Fibroblast of mammary gland (primary cell): ENCODE measurements at regions not wholly inside any gene's neighbourhood (a gene's known extent, or its start where the extent isn't known, plus 50 kb on each side); places are given as distances from the start of the nearest gene placed in this dataset.

ENCODE experiments used
- DNase-seq: peaks from one replicate; pipeline ENCODE4 v3.0.0-alpha.2; 2010; ENCODE audit warnings: low read depth
- H3K4me3 ChIP-seq: 2 replicates; pipeline ENCODE4 v1.5.1; 2011; ENCODE audit warnings: low read depth, mild to moderate bottlenecking, low read length, moderate library complexity; ENCODE audit not compliant: control insufficient read depth
- CTCF ChIP-seq: conservative IDR thresholded peaks from 2 replicates; pipeline ENCODE4 v1.5.1; 2011; ENCODE audit warnings: low read depth, low read length, inconsistent platforms; ENCODE audit not compliant: control insufficient read depth, insufficient read depth

DNA sequence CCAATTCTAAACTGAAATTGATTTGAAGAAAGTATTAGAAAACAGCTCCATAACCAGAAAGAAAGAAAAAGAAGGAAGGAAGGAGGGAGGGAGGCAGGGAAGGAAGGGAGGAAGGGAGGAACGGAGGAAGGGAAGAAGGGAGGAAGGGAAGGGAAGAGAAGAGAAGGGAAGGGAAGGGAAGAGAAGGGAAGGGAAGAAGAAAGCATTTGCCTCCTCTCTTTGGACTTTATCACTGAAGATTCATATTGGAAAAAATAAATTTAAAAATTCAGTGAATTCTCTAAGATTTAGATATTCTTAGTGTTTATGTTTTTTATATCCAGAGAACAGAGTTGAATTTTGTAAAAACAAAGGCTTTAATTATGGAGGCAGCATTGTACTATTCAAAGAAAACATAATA, 68.5 kb upstream of the NXT1 start:
- DNase-seq, result no peak
- no peak for TF ChIP-seq CTCF

DNA sequence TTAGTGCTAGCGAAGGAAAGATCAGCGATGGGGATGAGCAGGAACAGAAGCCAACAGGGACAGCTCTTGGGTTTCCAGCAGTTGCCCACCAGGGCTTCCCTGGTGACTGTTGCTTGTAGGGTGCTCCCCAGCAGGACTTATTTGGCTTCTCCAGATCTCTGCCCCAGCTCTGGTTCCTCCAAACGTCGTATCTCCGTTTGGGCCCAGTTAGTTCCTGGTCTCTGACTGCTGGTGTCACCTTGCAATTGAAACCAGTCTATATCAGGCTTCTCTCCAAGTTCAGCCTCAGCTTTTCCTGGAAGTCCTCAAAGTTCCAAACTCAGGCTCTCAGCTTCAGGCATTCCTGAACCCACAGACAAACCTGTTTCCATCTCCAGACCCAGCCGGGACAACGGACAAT, 70.8 kb upstream of the NXT1 start:
- TF ChIP-seq CTCF, result no peak
- no peak for DNase-seq
- H3K4me3 ChIP-seq, result no peak overlapping the region

More for the DNA sequence above, 68.5 kb upstream of the NXT1 start:
- no peak overlapping the region for H3K4me3 ChIP-seq

DNA sequence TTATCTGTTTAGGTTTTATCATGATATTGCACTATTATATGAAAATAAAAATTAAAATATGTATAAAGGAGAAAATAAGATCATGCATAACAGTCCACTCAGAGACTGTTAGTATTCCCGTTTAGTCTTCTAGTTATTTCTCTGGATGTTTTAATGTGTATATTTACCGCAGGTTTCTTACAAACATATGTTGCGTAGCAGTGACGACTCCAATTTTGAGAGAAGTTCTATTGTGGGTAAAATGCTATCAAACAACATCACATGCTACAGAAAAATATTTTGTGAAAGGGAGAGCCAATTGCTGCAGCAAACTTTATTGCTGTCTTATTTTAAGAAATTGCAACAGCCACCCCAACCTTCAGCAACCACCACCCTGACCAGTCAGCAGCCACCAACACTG, 72.4 kb upstream of the NXT1 start:
- DNase-seq, result no peak
- TF ChIP-seq CTCF, result no peak

GRCh38 chr20:23277316-23277715, 73.3 kb upstream of the NXT1 start:
- H3K4me3 ChIP-seq, result no peak overlapping the region
- TF ChIP-seq CTCF, result no peak
- DNase-seq, result no peak

More for the DNA sequence above, 72.4 kb upstream of the NXT1 start:
- H3K4me3 ChIP-seq, result no peak overlapping the region

GRCh38 chr20:23273776-23274175, 76.8 kb upstream of the NXT1 start:
- no peak for TF ChIP-seq CTCF
- no peak overlapping the region for H3K4me3 ChIP-seq
- DNase-seq, result no peak

GRCh38 chr20:23272176-23273029, 78.2 kb upstream of the NXT1 start:
- no peak overlapping the region for H3K4me3 ChIP-seq
- TF ChIP-seq CTCF, result no peak
- DNase-seq, result no peak
